Osteoblast (primary cell): ENCODE measurements at regions not wholly inside any gene's neighbourhood (a gene's known extent, or its start where the extent isn't known, plus 50 kb on each side); places are given as distances from the start of the nearest gene placed in this dataset.
"Not testable (repeated sequence)": the region's sequence is repeated elsewhere in the genome, so short reads cannot be mapped to it uniquely, and the experiment has no call there.

Experiments used
- DNase-seq: peaks from one replicate; pipeline ENCODE4 v3.0.0; 2011; ENCODE audit warnings: low spot score, mixed read lengths; ENCODE audit not compliant: insufficient read length; ENCODE audit errors: missing footprints
- H2AFZ ChIP-seq: 2 replicates; pipeline ENCODE4 v1.6.0; 2011; ENCODE audit warnings: mild to moderate bottlenecking, low read length
- H3K27ac ChIP-seq: 2 replicates; pipeline ENCODE4 v1.5.1; 2011; ENCODE audit warnings: mild to moderate bottlenecking, low read depth, low read length, moderate library complexity
- H3K27me3 ChIP-seq: 2 replicates; pipeline ENCODE4 v1.6.0; 2012; ENCODE audit warnings: mild to moderate bottlenecking, control low read depth, inconsistent platforms, low read length, moderate library complexity; ENCODE audit not compliant: insufficient read depth
- H3K36me3 ChIP-seq: 2 replicates; pipeline ENCODE4 v1.5.1; 2011; ENCODE audit warnings: mild to moderate bottlenecking, low read length, control low read depth, moderate library complexity; ENCODE audit not compliant: insufficient read depth
- H3K4me1 ChIP-seq: 2 replicates; pipeline ENCODE4 v1.5.1; 2011; ENCODE audit warnings: mild to moderate bottlenecking, low read length, control low read depth, moderate library complexity; ENCODE audit not compliant: insufficient read depth
- H3K4me2 ChIP-seq: 2 replicates; pipeline ENCODE4 v1.6.0; 2011; ENCODE audit warnings: mild to moderate bottlenecking, low read length; ENCODE audit not compliant: insufficient read depth
- H3K4me3 ChIP-seq: fragments of 200-600 bp; sonication (generic); 3 replicates; pipeline ENCODE4 v1.5.1; 2012; ENCODE audit warnings: mild to moderate bottlenecking, low read length, inconsistent platforms; ENCODE audit not compliant: insufficient read depth
- H3K79me2 ChIP-seq: 2 replicates; pipeline ENCODE4 v1.6.0; 2012; ENCODE audit warnings: mild to moderate bottlenecking, low read length, control low read depth, inconsistent platforms; ENCODE audit not compliant: insufficient read depth
- H3K9me3 ChIP-seq: 2 replicates; pipeline ENCODE4 v1.5.1; 2011; ENCODE audit warnings: low read depth, low read length, control low read depth
- H4K20me1 ChIP-seq: 2 replicates; pipeline ENCODE4 v1.6.0; 2012; ENCODE audit warnings: mild to moderate bottlenecking, low read length, control low read depth; ENCODE audit not compliant: insufficient read depth
- TF ChIP-seq, protein P1 (sequence below): IDR thresholded peaks from 2 replicates; pipeline ENCODE4 v1.5.1; 2011; ENCODE audit warnings: mild to moderate bottlenecking, low read depth, low read length, moderate library complexity; ENCODE audit errors: extremely low read depth

DNA sequence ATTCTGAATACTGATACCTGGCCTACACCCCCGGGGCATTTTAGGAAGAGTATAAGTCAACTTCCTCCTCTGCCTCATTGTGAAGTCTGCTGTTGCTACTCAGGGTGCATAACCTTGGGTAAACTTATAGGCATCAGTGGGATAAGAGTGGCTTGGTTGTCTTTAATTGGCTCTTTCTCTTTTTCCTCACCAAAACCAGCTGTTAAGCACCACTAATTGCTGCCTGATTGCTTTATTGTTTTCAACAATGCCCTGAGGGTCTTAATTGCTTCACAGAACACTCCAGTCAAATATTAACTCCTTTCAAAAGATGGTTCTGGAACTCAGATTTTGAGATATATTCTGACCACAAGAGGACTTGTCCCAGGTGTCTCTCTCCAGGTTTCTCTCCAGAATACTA lies 337.0 kb upstream of the MAGEB16 start:
- TF ChIP-seq, protein P1, sequence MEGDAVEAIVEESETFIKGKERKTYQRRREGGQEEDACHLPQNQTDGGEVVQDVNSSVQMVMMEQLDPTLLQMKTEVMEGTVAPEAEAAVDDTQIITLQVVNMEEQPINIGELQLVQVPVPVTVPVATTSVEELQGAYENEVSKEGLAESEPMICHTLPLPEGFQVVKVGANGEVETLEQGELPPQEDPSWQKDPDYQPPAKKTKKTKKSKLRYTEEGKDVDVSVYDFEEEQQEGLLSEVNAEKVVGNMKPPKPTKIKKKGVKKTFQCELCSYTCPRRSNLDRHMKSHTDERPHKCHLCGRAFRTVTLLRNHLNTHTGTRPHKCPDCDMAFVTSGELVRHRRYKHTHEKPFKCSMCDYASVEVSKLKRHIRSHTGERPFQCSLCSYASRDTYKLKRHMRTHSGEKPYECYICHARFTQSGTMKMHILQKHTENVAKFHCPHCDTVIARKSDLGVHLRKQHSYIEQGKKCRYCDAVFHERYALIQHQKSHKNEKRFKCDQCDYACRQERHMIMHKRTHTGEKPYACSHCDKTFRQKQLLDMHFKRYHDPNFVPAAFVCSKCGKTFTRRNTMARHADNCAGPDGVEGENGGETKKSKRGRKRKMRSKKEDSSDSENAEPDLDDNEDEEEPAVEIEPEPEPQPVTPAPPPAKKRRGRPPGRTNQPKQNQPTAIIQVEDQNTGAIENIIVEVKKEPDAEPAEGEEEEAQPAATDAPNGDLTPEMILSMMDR = no peak
- Histone ChIP-seq H3K27ac (no peak overlapping the region), H3K79me2 (no peaks in the 10 kb centered on the region), H3K36me3 (no peaks in the 10 kb centered on the region), H3K4me3 (no peak overlapping the region), H3K4me1 (no peaks in the 10 kb centered on the region), H3K4me2 (no peak overlapping the region), H4K20me1 (no peaks in the 10 kb centered on the region), H2AFZ (no peak overlapping the region), H3K9me3 (no peaks in the 10 kb centered on the region), H3K27me3 (no peaks in the 10 kb centered on the region)
- no peak for DNase-seq

DNA sequence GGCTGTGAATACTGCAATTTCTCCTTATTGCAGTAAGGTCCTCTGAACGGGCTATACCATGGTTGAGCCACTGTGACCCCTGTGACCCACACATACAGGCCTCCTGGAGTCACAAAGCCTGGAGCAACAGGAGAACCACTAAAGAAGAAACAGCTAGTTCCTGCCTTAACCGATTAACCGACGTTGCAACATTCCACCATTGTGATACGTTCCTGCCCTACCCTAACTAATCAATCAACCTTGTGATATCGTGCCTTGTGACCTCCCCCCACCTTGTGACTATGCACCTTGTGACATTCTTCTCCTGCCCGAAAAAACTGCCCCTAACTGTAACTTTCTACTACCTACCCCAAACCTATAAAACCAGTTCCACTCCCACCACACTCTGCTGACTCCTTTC lies 301.5 kb upstream of the MAGEB16 start:
- DNase-seq, H2AFZ ChIP-seq, H3K79me2 ChIP-seq, H3K9me3 ChIP-seq, H3K27ac ChIP-seq, H3K27me3 ChIP-seq, H3K4me2 ChIP-seq, H3K4me1 ChIP-seq, H4K20me1 ChIP-seq, H3K4me3 ChIP-seq, H3K36me3 ChIP-seq: not testable (repeated sequence)

DNA sequence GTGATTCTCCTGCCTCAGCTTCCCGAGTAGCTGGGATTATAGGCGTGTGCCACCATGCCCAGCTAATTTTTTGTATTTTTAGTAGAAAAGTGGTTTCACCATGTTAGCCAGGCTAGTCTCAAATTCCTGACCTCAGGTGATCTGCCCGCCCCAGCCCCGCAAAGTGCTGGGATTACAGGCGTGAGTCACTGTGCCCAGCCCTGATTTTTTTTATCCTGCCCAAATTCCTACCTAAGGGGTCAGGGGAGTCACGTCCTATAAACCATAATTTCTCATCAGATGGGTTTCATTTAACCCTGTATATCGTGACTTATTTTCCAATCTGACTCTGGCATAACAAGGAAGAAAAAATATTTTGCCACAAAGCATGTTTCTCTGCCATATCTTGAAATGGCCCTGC lies 300.7 kb upstream of the MAGEB16 start:
- not testable (repeated sequence) for DNase-seq, H2AFZ ChIP-seq, H4K20me1 ChIP-seq, H3K27me3 ChIP-seq, H3K79me2 ChIP-seq, H3K36me3 ChIP-seq, H3K9me3 ChIP-seq, H3K4me2 ChIP-seq, H3K4me1 ChIP-seq, H3K27ac ChIP-seq, H3K4me3 ChIP-seq

DNA sequence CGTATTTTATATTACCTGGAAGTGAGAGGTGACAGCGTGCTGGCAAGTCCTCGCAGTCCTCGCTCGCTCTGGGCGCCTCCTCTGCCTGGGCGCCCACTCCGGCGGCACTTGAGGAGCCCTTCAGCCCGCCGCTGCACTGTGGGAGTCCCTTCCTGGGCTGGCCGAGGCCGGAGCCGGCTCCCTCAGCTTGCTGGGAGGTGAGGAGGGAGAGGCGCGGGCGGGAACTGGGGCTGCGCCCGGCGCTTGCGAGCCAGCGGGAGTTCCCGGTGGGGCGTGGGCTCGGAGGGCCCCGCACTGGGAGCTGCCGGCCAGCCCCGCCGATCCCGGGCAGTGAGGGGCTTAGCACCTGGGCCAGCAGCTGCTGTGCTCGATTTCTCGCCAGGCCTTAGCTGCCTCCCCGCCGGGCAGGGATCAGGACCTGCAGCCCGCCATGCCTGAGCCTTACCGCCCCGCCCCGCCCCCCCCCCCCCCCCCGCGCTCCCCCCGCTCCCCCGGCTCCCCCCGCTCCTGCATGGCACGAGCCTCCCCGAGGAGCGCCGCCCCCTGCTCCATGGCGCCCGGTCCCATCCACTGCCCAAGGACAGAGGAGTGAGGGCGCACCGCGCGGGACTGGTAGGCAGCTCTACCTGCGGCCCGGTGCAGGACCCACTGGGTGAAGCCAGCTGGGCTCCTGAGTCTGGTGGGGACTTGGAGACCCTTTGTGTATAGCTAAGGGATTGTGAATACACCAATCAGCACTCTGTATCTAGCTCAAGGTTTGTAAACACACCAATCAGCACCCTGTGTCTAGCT lies 298.9 kb upstream of the MAGEB16 start:
- Histone ChIP-seq H3K4me2 (no peak overlapping the region), H3K9me3 (peaks cover 2% of the 10 kb centered on the region), H3K27me3 (no peaks in the 10 kb centered on the region), H2AFZ (no peak overlapping the region), H3K27ac (no peak overlapping the region), H3K79me2 (no peaks in the 10 kb centered on the region), H3K4me1 (no peaks in the 10 kb centered on the region), H3K36me3 (no peaks in the 10 kb centered on the region), H4K20me1 (no peaks in the 10 kb centered on the region), H3K4me3 (no peak overlapping the region)
- DNase-seq = no peak
- TF ChIP-seq, protein P1 = no peak

DNA sequence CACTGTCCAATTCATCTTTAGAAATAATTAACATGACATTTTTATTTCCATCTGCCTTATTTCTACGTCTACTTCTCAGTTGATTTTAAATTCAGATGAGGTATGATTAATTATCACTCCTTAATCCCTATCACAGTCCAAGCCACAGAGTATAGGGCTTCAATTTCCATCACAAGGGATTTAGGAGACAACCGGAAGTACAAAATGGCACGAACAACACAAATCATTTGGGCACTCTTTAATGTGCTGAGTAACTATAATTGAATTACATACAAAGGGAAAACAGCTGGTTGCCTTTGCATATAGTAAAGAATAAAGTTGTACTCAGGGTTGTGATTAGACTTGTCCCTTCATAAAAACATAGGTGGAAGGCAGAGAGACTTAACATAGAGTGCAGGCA lies 290.4 kb upstream of the MAGEB16 start:
- Histone ChIP-seq H3K27ac (no peak overlapping the region), H3K9me3 (peaks cover 2% of the 10 kb centered on the region), H3K4me1 (no peaks in the 10 kb centered on the region), H3K27me3 (no peaks in the 10 kb centered on the region), H3K4me3 (no peak overlapping the region), H2AFZ (no peak overlapping the region), H3K4me2 (no peak overlapping the region), H3K79me2 (no peaks in the 10 kb centered on the region), H4K20me1 (no peaks in the 10 kb centered on the region), H3K36me3 (no peaks in the 10 kb centered on the region)
- TF ChIP-seq, protein P1 = no peak
- DNase-seq = no peak

DNA sequence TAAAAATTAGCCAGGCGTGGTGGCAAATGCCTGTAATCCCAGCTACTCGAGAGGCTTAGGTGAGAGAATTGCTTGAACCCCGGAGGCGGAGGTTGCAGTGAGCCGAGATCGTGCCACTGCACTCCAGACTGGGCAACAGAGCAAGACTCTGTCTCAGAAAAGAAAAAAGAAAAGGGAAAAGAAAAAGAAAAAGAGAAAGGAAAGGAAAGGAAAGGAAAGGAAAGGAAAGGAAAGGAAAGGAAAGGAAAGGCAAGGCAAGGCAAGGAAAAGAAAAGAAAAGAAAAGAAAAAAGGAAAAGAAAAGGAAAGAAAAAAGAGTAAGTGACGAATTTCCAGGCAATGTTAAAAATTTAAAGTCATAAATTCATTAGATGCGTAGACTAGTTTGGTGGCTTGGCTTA lies 250.1 kb upstream of the MAGEB16 start:
- H3K79me2 ChIP-seq, H3K9me3 ChIP-seq, H2AFZ ChIP-seq, H4K20me1 ChIP-seq, H3K4me1 ChIP-seq, H3K4me3 ChIP-seq, H3K4me2 ChIP-seq, H3K27me3 ChIP-seq, DNase-seq, H3K27ac ChIP-seq, H3K36me3 ChIP-seq: not testable (repeated sequence)
